CD4-positive, alpha-beta T cell treated with Interferon alpha-2 for 1 hour (primary cell): ENCODE measurements at regions not wholly inside any gene's neighbourhood (a gene's known extent, or its start where the extent isn't known, plus 50 kb on each side); places are given as distances from the start of the nearest gene placed in this dataset.

Source experiments
- DNase-seq, 2 donors: peaks; one replicate each; pipeline ENCODE4 v3.0.0-alpha.2; 2020 to 2022

GRCh38 chr2:5459041-5459440 is 233.1 kb upstream of the SOX11 start:
- no peak for DNase-seq

DNA sequence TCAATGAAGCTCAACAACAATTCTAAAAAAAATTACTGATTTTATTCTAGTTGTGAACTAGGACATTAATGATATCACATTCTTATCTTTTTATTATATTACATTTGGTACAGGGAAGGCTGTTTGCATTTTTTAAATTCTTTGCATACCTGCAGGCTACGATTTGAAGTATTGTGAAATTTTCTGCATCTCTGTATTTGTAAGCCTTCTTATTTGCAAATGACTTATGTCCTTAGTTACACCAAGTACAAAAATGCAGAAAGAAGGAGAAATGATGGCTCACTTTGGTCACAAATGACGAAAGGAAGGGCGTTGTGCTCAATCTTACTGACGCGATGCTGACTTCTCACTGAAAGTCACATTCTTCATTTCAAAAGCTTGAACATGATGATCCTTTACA is 227.5 kb upstream of the SOX11 start:
- DNase-seq: no peak

DNA sequence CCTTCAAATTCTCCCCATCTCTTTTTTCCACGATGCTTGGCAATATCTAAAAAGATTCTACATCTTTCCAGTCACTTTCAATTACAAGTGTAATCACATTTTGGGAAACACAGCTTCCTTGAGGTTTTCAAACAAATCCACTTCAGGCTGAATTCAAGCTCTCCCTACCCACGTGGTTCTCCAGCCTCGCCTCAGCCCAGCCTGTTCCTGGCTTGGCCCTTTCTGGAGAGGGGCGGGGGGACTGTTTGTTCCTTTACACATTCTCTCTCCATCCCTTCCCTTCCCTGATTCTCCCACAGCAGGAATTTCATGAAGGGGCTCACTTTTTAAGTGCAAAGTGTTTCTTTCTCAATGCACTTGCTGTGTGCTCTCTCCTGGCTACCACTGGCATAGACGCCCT is 226.3 kb upstream of the SOX11 start:
- DNase-seq: no peak

- no peak for DNase-seq
These were observed 224.8 kb upstream of the SOX11 start for GRCh38 chr2:5467178-5467905.

GRCh38 chr2:5472673-5473072 is 219.5 kb upstream of the SOX11 start:
- no peak for DNase-seq

- DNase-seq: no peak
These were observed 218.5 kb upstream of the SOX11 start for GRCh38 chr2:5473635-5474034.

DNA sequence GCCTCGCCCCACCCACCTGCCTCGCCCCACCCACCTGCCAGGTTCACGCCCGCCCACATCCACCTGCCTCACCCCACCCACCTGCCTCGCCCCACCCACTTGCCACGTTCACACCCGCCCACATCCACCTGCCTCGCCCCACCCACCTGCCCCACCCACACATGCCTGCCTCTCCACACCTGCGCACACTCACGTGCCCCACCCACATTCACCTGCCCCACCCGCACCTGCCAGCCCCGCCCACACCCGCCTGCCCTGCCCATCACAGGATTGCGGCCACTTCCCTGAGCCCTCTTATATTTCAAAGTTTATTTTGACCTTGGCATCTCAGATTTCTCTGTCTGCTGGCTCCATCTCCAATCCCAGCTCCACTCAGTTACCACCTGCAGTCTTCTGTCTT is 217.5 kb upstream of the SOX11 start:
- no peak for DNase-seq

DNA sequence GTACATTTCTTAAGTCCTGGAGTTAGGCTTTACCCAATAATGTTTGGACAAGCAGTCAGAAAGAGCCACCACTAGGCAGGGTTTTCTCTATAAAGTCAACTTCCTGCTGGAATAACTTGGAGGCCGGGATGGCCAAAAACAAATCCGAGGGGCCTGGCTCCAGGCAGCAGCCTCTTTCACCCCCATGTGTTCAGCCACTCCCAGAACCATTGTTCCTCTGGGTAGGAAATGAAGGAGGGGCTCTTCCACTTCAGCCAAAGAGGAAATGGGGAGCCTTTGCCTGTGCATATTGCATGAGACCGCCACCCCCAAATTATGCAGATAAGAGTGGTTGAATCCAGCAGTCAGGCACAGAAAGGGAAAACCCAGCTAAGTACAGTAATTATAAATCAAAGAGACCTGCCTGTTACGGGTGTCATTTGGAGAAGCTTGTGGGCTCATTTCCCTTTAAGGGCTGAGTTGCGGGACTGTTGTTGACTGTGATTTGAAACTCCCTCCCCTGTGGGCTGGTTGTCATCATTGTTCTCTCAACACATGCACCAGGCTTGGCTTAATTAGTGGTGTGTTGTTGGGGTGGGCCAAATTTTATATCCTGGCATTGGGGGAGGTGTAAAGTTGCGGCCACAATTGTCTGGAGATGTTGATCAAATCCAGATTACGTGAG is 212.8 kb upstream of the SOX11 start:
- no peak for DNase-seq

DNA sequence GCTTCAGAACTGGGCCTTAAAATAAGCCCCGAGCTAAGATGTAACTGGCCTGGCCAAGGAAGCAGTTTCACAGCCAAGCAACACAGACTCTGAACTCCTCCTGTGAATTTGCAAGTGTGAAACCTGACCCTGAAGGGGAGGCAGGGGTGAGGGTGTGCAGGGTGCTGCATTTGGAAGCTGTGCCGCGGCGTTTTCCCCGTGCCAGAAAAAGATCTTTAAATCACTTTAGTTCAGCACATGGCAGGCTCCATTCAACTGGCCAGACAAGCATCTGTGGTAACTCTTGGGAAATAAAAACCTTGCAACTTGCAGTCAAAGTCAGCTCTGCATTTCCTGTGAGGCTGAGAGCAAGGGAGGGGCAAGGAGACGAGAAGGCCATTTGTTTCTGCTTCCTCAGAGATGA is 209.3 kb upstream of the SOX11 start:
- no peak for DNase-seq

DNA sequence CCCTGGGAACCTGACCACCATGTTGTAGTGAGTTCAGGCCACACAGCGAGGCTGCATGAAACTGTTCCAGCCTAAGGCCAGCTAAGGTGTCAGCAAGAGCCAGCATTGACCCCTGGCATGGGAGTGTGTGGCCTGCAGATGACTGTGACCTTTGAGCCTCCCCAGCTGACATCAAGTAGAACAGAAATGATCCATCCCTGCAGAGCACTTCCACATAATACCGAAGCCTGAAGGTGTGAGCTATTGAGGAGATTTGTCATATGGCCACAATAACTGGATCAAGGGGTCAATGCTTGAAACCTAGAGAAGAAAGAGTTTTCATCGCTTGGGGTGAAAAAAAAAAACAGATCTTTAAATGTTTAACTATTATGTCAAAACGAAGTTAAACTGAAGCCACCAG is 207.3 kb upstream of the SOX11 start:
- no peak for DNase-seq

DNA sequence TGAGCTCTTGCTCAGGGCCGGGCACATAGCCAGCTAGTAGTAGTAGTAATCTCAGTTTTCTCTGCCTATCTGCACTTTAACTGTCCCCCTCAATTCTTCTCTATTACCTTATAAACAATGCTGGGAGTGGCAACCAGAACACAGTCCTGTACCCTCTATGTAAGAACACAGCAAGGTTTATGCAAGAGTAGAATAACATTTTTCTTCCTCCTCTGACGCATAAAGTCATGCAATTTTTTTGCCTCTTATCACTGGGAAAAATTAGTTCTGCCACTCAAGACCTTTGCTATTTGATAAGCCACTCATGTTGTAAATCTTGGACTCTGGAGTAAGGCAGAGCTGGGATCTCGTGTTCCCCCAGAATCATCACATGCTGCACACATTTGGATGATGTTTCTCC is 200.7 kb upstream of the SOX11 start:
- no peak for DNase-seq

DNA sequence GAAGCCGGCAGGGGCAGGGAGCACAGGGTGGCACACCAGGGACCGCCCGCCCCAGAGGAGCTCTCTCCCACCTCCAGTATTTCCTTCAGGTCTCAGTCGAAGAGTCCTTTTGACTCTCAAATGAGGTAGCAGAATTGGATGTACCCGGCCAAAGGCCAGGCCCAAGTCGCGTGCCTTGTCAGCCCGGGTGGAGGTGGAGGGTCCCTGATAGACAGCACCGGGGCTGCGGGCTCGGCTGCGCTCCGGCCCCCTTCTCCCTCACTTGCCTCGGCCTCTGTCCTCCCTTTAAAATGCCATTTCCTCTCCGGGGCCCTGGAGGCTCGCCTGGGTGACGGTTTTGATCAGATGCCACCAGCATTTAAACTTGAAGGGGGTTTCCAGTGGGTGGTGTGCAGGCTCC is 198.9 kb upstream of the SOX11 start:
- DNase-seq: no peak

DNA sequence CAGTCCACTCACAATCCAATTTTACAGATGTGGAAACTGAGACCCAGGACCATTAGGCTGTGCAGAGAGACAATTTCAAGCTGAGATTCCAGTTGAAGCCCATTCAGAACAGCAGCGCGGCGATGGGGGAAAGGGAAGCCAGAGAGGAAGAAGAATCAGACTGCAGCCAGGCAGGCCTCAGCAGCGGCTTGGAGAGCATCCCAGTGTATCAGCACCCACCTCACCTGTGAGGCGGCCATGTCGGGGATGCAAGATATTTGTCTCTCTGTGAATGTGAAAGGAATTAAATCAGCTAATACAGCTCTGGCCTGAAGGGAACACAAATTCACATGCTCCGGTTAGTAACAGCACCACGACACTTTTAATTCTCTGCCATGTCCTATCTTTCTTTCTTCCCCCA is 198.0 kb upstream of the SOX11 start:
- no peak for DNase-seq

DNA sequence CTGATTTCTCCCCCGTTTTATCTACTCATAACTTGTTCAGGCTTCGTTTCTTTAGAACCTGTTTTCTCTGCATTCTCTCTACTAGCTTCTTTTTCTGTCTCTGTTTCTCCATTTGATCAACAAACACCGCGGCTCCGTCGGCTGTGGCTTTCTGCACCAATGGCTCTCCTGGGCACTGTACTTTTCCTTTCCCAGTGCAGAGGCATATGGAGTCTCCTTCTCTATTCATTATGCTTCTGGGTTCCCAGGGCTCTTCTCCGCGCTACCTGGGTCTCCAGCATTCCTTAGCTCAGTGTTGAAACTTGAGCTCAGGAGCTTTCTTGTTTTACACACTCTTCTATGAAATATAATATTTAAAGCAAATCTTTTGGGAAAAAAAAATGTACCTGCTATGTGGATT is 196.6 kb upstream of the SOX11 start:
- no peak for DNase-seq

GRCh38 chr2:5497874-5498273 is 194.3 kb upstream of the SOX11 start:
- no peak for DNase-seq

DNA sequence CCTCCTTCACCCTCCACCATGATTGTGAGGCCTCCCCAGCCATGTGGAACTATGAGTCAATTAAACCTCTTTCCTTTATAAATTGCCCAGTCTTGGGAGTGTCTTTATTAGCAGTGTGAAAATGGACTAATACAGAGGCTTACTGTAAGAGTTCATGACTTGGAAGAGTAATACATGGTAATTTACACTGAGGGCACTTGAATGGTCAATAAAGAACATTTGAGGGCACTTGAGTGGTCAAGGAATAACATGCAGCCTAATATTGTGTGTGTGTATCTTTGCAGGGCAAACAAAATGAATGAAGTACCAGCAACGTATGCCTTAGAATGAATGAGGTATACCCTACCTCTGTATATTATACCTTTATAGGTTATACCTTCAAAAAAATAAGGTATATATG is 190.4 kb upstream of the SOX11 start:
- DNase-seq: no peak

GRCh38 chr2:5502385-5502784 is 189.8 kb upstream of the SOX11 start:
- DNase-seq: no peak

DNA sequence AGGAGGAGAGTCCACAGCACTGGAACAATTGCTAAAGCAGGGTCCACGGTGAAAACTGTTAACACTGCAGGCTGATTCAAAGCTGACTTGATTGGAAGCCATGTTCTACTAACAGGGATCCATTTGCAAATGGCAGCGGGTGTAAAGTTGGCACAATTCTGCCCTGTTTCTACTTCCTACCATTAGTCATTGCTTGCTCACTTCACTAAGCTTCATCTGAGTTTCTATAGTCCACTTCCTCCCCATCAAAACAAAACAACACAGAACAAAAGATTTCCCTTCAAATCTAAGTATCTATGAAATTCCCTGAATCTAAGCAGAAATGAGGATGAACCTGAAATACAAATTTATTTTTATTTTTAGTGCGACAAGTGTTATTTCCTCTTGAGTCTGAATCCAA is 187.4 kb upstream of the SOX11 start:
- no peak for DNase-seq

- no peak for DNase-seq
These were observed 184.8 kb upstream of the SOX11 start for GRCh38 chr2:5507367-5507766.

- no peak for DNase-seq
These were observed 182.8 kb upstream of the SOX11 start for GRCh38 chr2:5509362-5509761.

DNA sequence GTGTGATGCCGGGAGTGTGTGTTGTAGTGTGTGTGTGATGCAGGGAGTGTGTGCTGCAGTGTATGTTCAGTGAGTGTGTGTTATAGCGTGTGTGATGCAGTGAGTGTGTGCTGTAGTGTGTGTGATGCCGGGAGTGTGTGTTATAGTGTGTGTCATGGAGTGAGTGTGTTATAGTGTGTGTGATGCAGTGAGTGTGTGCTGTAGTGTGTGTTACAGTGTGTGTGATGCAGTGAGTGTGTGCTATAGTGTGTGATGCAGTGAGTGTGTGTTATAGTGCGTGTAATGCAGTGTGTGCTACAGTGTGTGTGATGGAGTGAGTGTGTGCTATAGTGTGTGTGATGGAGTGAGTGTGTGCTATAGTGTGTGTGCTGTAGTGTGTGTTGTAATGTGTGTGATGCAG is 182.1 kb upstream of the SOX11 start:
- no peak for DNase-seq

- DNase-seq: no peak
These were observed 176.5 kb upstream of the SOX11 start for GRCh38 chr2:5515693-5516092.

DNA sequence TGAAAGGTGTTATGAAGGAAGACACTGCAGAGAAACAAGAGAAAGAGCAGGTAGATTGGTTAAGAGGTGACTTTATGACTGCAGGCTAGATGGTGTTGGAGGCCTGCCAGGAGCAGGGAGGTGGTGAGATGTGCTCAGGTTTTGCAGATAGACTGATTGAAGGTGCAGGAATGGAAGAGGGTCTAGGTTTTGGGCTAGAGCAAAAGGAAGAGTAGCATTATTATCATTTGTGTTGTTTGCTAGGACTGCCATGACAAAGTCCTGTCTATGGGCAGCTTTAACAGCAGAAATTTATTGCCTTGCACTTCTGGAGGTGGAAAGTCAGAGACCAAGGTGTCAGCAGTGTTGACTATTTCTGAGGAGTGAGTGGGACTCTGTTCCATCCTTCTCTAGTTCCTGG is 172.9 kb upstream of the SOX11 start:
- no peak for DNase-seq

GRCh38 chr2:5520463-5520972 is 171.7 kb upstream of the SOX11 start:
- DNase-seq: no peak

GRCh38 chr2:5521461-5521860 is 170.7 kb upstream of the SOX11 start:
- DNase-seq: no peak
